MM.1S (cell line): ENCODE measurements at regions not wholly inside any gene's neighbourhood (a gene's known extent, or its start where the extent isn't known, plus 50 kb on each side); places are given as distances from the start of the nearest gene placed in this dataset.
A peak's percentile ranks its signal among the peaks of the same experiment; 100 is the strongest.

Experiments used
- DNase-seq: peaks from one replicate; pipeline ENCODE4 v3.0.0-alpha.2; 2015
- H2AFZ ChIP-seq: fragments of 300-600 bp; sonication (generic); 2 replicates; pipeline ENCODE4 v1.6.0; 2016; ENCODE audit warnings: antibody characterized with exemption, low read length
- H3F3A ChIP-seq: fragments of 300-600 bp; sonication (generic); 2 replicates; pipeline ENCODE4 v1.6.1; 2016; ENCODE audit warnings: mild to moderate bottlenecking, antibody characterized with exemption, low read length, moderate library complexity, mixed read lengths; ENCODE audit not compliant: insufficient read depth
- H3K27ac ChIP-seq: fragments of 300-600 bp; sonication (generic); 2 replicates; pipeline ENCODE4 v1.5.1; 2016; ENCODE audit warnings: mild to moderate bottlenecking, low read length
- H3K27me3 ChIP-seq: fragments of 300-600 bp; sonication (generic); replicated peaks from 2 replicates; pipeline ENCODE4 v1.6.0; 2016; ENCODE audit warnings: low read length; ENCODE audit not compliant: insufficient read depth
- H3K36me3 ChIP-seq: fragments of 300-600 bp; sonication (generic); replicated peaks from 2 replicates; pipeline ENCODE4 v1.6.1; 2016; ENCODE audit warnings: mild to moderate bottlenecking, low read length, mixed read lengths; ENCODE audit not compliant: insufficient read depth
- H3K4me1 ChIP-seq: fragments of 300-600 bp; sonication (generic); 2 replicates; pipeline ENCODE4 v1.6.1; 2016; ENCODE audit warnings: low read length, mixed read lengths
- H3K4me2 ChIP-seq: fragments of 300-600 bp; sonication (generic); 2 replicates; pipeline ENCODE4 v1.6.0; 2016; ENCODE audit warnings: low read depth, low read length
- H3K4me3 ChIP-seq: fragments of 300-600 bp; sonication (generic); 2 replicates; pipeline ENCODE4 v1.5.1; 2016; ENCODE audit warnings: low read length, mixed read lengths
- H3K79me2 ChIP-seq: fragments of 300-600 bp; sonication (generic); 2 replicates; pipeline ENCODE4 v1.6.1; 2016; ENCODE audit warnings: mixed run types, low read length, mixed read lengths
- H3K9ac ChIP-seq: fragments of 300-600 bp; sonication (generic); 2 replicates; pipeline ENCODE4 v1.6.1; 2016; ENCODE audit warnings: low read length, mixed read lengths
- H3K9me2 ChIP-seq: fragments of 300-600 bp; sonication (generic); replicated peaks from 2 replicates; pipeline ENCODE4 v1.6.1; 2016; ENCODE audit warnings: mild to moderate bottlenecking, low read length, mixed read lengths; ENCODE audit not compliant: insufficient read depth
- H3K9me3 ChIP-seq: fragments of 300-600 bp; sonication (generic); replicated peaks from 2 replicates; pipeline ENCODE4 v1.6.1; 2016; ENCODE audit warnings: mild to moderate bottlenecking, low read length, mixed read lengths; ENCODE audit not compliant: insufficient read depth
- H4K20me1 ChIP-seq: fragments of 300-600 bp; sonication (generic); 2 replicates; pipeline ENCODE4 v1.6.1; 2016; ENCODE audit warnings: mild to moderate bottlenecking, low read length, moderate library complexity, mixed read lengths; ENCODE audit not compliant: insufficient read depth
- EZH2 ChIP-seq: fragments of 300-600 bp; sonication (generic); optimal IDR thresholded peaks from 2 replicates; pipeline ENCODE3; 2017; ENCODE audit warnings: low read depth, mild to moderate bottlenecking, antibody characterized with exemption, low read length, mixed read lengths
- EZH2phosphoT487 ChIP-seq: fragments of 300-600 bp; sonication (generic); IDR thresholded peaks from 2 replicates; pipeline ENCODE4 v1.6.1; 2018; ENCODE audit warnings: antibody characterized with exemption, low read length
- TF ChIP-seq, protein P1 (sequence below): fragments of 300-600 bp; sonication (generic); IDR thresholded peaks from 2 replicates; pipeline ENCODE4 v1.5.1; 2016; ENCODE audit warnings: antibody characterized with exemption, low read length, mixed read lengths

DNA sequence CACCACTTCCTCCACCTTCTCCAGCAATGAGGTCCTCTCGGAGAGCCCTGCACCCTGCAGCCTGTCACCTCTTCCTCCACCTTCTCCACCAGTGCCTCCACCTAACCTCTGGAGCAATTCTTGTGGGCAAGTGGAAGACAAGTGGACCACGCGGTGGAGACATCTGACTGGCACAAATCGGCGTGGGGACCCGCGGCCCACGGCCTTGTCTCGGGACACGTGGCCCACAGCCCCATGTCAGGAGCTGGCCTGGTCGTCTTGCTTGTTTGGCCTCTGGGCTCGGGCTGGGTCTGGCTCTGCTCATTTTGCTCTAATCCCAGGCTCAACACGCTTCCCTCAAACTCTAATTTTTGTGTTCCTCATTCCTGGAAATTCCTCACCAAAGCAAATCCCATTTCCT lies 393.1 kb upstream of the IRX1 start:
- H3K27ac ChIP-seq, result peak overlapping the region; percentile 29; the same call in 1 of the 2 replicates
- no peaks in the 10 kb centered on the region for H3K79me2 ChIP-seq
- H3K4me1 ChIP-seq, result peaks cover 4% of the 10 kb centered on the region; the same call in 1 of the 2 replicates
- TF ChIP-seq EZH2 (no peak), EZH2phosphoT487 (no peak)
- TF ChIP-seq, protein P1, sequence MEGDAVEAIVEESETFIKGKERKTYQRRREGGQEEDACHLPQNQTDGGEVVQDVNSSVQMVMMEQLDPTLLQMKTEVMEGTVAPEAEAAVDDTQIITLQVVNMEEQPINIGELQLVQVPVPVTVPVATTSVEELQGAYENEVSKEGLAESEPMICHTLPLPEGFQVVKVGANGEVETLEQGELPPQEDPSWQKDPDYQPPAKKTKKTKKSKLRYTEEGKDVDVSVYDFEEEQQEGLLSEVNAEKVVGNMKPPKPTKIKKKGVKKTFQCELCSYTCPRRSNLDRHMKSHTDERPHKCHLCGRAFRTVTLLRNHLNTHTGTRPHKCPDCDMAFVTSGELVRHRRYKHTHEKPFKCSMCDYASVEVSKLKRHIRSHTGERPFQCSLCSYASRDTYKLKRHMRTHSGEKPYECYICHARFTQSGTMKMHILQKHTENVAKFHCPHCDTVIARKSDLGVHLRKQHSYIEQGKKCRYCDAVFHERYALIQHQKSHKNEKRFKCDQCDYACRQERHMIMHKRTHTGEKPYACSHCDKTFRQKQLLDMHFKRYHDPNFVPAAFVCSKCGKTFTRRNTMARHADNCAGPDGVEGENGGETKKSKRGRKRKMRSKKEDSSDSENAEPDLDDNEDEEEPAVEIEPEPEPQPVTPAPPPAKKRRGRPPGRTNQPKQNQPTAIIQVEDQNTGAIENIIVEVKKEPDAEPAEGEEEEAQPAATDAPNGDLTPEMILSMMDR, result no peak
- no peaks in the 10 kb centered on the region for H4K20me1 ChIP-seq
- no peak for DNase-seq
- no peaks in the 10 kb centered on the region for H3K36me3 ChIP-seq
- 0 out of 2 replicates have a peak, but pooled peaks cover 4% of the 10 kb centered on the region for H3F3A ChIP-seq
- H3K9me2 ChIP-seq, result no peaks in the 10 kb centered on the region
- H3K9ac ChIP-seq, result no peak overlapping the region
- no peak overlapping the region for H3K4me2 ChIP-seq
- no peaks in the 10 kb centered on the region for H3K27me3 ChIP-seq
- no peak overlapping the region for H3K4me3 ChIP-seq
- no peak overlapping the region for H2AFZ ChIP-seq
- no peaks in the 10 kb centered on the region for H3K9me3 ChIP-seq

DNA sequence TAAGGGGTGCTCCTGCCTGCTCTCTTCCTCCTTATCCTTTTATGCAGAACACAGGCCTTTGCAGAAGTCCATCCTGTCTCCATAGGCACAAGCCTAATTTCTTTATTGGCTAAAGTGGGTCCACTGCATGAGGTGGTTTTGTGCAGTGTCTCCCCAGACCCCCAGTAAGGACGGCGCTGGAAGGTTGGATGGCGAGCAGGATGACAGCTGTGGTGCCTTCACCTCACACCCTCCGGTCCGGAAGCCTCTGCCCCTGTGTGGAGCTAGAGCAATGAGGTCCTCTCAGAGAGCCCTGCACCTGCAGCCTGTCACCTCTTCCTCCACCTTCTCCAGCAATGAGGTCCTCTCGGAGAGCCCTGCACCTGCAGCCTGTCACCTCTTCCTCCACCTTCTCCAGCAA lies 393.7 kb upstream of the IRX1 start:
- 0 out of 2 replicates have a peak, but pooled peaks cover 4% of the 10 kb centered on the region for H3F3A ChIP-seq
- H3K9me3 ChIP-seq, result no peaks in the 10 kb centered on the region
- H2AFZ ChIP-seq, result no peak overlapping the region
- TF ChIP-seq EZH2phosphoT487, result no peak
- TF ChIP-seq, protein P1, result no peak
- TF ChIP-seq EZH2, result no peak
- peak overlapping the region; percentile 31; the same call in 1 of the 2 replicates for H3K27ac ChIP-seq
- no peaks in the 10 kb centered on the region for H3K79me2 ChIP-seq
- H3K4me3 ChIP-seq, result no peak overlapping the region
- no peaks in the 10 kb centered on the region for H3K27me3 ChIP-seq
- no peak overlapping the region for H3K4me2 ChIP-seq
- no peaks in the 10 kb centered on the region for H4K20me1 ChIP-seq
- H3K4me1 ChIP-seq, result peaks cover 4% of the 10 kb centered on the region; the same call in 1 of the 2 replicates
- no peaks in the 10 kb centered on the region for H3K36me3 ChIP-seq
- no peak overlapping the region for H3K9ac ChIP-seq
- H3K9me2 ChIP-seq, result no peaks in the 10 kb centered on the region
- DNase-seq, result peak; percentile 42

DNA sequence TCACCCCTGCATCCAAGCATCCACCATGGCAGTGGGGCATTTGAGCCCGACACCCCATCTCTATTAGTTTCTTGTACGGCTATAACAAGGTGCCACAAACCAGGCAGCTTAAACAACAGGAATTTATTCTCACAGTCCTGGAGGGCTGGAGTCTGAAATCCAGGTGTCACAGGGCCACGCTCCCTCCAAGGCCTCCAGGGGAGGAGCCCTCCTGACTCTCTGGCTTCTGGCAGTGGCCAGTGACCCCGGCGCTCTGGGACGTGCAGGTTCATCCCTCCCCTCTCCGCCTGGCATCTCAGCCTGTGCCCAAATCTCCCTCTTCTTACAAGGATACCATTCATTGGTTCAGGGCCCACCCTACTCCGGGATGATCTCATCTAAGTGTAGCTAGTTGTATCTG lies 394.5 kb upstream of the IRX1 start:
- H3K4me2 ChIP-seq, result no peak overlapping the region
- H3K9me3 ChIP-seq, result no peaks in the 10 kb centered on the region
- peaks cover 4% of the 10 kb centered on the region; the same call in 1 of the 2 replicates for H3K4me1 ChIP-seq
- H3K9me2 ChIP-seq, result no peaks in the 10 kb centered on the region
- no peak overlapping the region for H2AFZ ChIP-seq
- H3K9ac ChIP-seq, result no peak overlapping the region
- no peaks in the 10 kb centered on the region for H3K36me3 ChIP-seq
- TF ChIP-seq EZH2, result no peak
- TF ChIP-seq EZH2phosphoT487, result no peak
- TF ChIP-seq, protein P1, result no peak
- no peak overlapping the region for H3K27ac ChIP-seq
- no peaks in the 10 kb centered on the region for H4K20me1 ChIP-seq
- no peaks in the 10 kb centered on the region for H3K27me3 ChIP-seq
- no peak for DNase-seq
- H3F3A ChIP-seq, result 0 out of 2 replicates have a peak, but pooled peaks cover 4% of the 10 kb centered on the region
- no peaks in the 10 kb centered on the region for H3K79me2 ChIP-seq
- H3K4me3 ChIP-seq, result no peak overlapping the region
